ENCODE measurements at regions not wholly inside any gene's neighbourhood (a gene's known extent, or its start where the extent isn't known, plus 50 kb on each side); places are given as distances from the start of the nearest gene placed in this dataset.

GRCh38 chr13:23984546-23984945, 87.2 kb upstream of the C1QTNF9B start:
- TF ChIP-seq, protein P1, sequence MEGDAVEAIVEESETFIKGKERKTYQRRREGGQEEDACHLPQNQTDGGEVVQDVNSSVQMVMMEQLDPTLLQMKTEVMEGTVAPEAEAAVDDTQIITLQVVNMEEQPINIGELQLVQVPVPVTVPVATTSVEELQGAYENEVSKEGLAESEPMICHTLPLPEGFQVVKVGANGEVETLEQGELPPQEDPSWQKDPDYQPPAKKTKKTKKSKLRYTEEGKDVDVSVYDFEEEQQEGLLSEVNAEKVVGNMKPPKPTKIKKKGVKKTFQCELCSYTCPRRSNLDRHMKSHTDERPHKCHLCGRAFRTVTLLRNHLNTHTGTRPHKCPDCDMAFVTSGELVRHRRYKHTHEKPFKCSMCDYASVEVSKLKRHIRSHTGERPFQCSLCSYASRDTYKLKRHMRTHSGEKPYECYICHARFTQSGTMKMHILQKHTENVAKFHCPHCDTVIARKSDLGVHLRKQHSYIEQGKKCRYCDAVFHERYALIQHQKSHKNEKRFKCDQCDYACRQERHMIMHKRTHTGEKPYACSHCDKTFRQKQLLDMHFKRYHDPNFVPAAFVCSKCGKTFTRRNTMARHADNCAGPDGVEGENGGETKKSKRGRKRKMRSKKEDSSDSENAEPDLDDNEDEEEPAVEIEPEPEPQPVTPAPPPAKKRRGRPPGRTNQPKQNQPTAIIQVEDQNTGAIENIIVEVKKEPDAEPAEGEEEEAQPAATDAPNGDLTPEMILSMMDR (IDR thresholded peaks at IDR 0.05), result no peak
- H3K27ac ChIP-seq, result no peak overlapping the region
- no peaks in the 10 kb centered on the region for H3K4me1 ChIP-seq
- intact Hi-C loops (cut with DNase I), result no loop called here
- no peak overlapping the region for H3K4me3 ChIP-seq
- no peaks in the 10 kb centered on the region for H3K36me3 ChIP-seq
- no peak for DNase-seq
- H3K27me3 ChIP-seq, result no peaks in the 10 kb centered on the region
- H3K9me3 ChIP-seq, result no peaks in the 10 kb centered on the region
- peak; percentile 72 for ATAC-seq

DNA sequence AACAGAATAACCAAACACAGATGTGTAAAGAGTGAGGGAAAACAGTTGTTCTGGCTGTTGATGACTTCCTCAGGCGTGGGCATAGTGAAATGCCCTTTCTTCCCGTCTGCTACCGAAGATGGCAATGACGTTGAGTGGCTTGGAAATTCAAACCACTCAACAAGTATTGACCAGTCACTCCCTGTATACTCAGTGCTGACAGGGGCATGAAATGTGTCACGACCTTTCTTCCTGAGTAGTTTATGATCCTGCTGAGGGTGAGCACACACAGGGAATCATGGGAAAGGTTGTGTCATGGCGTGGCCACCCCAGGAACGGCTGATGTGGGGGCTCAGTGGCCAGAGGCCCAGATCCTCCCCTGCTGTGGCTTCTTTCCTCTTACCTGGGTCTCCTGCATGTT, 87.8 kb upstream of the C1QTNF9B start:
- ATAC-seq, result peak; percentile 28
- Histone ChIP-seq H3K36me3 (no peaks in the 10 kb centered on the region), H3K27me3 (no peaks in the 10 kb centered on the region), H3K27ac (no peak overlapping the region), H3K9me3 (no peaks in the 10 kb centered on the region), H3K4me3 (no peak overlapping the region), H3K4me1 (no peaks in the 10 kb centered on the region)
- no peak for DNase-seq
- intact Hi-C loops (cut with DNase I), result no loop called here
- TF ChIP-seq, protein P1 (IDR thresholded peaks at IDR 0.05), result no peak

DNA sequence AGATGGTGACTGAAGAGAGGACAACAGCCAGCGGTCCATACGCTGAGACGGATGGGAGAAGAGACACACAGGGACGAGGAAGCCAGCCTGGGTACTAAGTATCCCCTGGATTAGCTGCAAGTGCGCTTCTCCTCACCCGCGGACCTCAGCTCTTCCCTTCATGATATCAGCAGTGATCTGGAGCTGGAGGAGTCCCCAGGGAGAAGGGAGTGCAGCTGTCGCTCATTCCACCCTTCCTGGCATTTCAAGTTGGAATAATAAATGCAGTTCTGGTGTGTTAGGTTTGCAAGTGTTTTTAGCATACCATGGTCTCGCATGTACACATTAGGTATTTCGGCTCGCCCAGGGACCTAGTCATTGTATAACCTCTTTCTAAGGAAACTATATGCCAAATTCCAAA, 88.5 kb upstream of the C1QTNF9B start:
- no peak overlapping the region for H3K4me3 ChIP-seq
- TF ChIP-seq, protein P1 (IDR thresholded peaks at IDR 0.05), result no peak
- H3K27ac ChIP-seq, result no peak overlapping the region
- H3K9me3 ChIP-seq, result no peaks in the 10 kb centered on the region
- H3K4me1 ChIP-seq, result no peaks in the 10 kb centered on the region
- intact Hi-C loops (cut with DNase I), result no loop called here
- H3K27me3 ChIP-seq, result no peaks in the 10 kb centered on the region
- ATAC-seq (no peak), DNase-seq (no peak)
- no peaks in the 10 kb centered on the region for H3K36me3 ChIP-seq

GRCh38 chr13:23986619-23987018, 89.3 kb upstream of the C1QTNF9B start:
- no peak for ATAC-seq
- TF ChIP-seq, protein P1 (IDR thresholded peaks at IDR 0.05), result no peak
- Histone ChIP-seq H3K27me3 (no peaks in the 10 kb centered on the region), H3K4me1 (no peaks in the 10 kb centered on the region), H3K36me3 (no peaks in the 10 kb centered on the region), H3K4me3 (no peak overlapping the region), H3K27ac (no peak overlapping the region), H3K9me3 (no peaks in the 10 kb centered on the region)
- no peak for DNase-seq
- intact Hi-C loops (cut with DNase I), result no loop called here

DNA sequence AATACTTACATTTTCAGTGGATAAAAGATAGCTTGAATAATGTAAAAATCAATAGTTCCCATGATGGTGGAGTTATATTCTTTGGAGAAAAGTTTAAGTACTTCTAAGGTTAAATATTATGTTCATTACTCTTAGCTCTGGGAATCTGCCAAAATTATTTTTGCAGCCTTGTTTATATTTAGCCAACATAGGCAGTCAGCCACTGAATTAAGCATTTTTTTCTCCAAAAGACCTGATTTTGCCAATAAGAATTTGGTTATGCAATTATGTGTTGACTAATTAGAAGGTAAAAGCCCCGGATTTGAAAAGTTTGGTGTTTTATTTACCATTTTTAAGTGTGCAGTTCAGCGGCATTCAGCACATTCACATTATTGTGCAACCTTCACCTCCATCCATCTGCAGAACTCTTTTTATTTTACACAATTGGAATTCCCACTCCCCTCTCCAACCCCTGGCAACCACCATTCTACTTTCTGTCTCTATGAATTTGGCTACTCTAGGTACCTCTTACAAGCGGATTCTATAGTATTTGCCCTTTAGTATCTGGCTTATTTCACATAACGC, 90.1 kb upstream of the C1QTNF9B start:
- DNase-seq, result no peak
- TF ChIP-seq, protein P1 (IDR thresholded peaks at IDR 0.05), result no peak
- H3K27me3 ChIP-seq, result no peaks in the 10 kb centered on the region
- H3K9me3 ChIP-seq, result no peaks in the 10 kb centered on the region
- ATAC-seq, result no peak
- no peak overlapping the region for H3K4me3 ChIP-seq
- H3K36me3 ChIP-seq, result no peaks in the 10 kb centered on the region
- intact Hi-C loops (cut with DNase I), result no loop called here
- no peak overlapping the region for H3K27ac ChIP-seq
- no peaks in the 10 kb centered on the region for H3K4me1 ChIP-seq

DNA sequence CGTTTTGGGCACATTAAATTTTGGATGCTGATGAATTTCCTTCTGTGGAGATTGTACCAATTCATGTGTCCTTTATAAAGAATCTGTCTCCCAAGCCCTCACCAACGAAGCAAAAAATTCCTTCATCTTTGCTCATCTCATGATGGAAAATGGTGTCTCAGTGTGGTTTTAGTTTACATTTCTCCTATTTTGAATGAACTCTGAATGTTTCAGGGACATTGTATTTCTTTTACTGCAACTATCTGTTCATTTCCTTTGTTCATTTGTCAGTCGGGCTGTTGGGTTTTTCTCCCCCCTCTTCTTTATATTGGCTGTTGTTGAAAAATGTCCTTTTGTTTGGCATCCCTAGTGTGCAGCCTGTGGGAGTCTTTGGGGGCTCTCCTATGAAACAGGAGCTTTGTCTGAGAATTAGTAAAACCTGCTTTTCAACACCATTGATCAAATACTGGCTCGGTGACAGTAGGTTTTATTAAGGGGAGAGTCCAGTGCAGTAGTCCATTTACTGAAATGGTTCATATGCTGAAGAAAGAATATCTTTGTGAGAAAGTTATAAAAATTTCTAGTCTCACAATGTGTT, 91.3 kb upstream of the C1QTNF9B start:
- Histone ChIP-seq H3K36me3 (no peaks in the 10 kb centered on the region), H3K9me3 (no peaks in the 10 kb centered on the region), H3K4me3 (no peak overlapping the region), H3K27ac (no peak overlapping the region), H3K4me1 (peaks cover 4% of the 10 kb centered on the region), H3K27me3 (no peaks in the 10 kb centered on the region)
- ATAC-seq (no peak), DNase-seq (no peak)
- intact Hi-C loops (cut with DNase I), result no loop called here
- TF ChIP-seq, protein P1 (IDR thresholded peaks at IDR 0.05), result no peak

Data from upper lobe of right lung (tissue), 1 donor.